HepG2 (cell line): ENCODE measurements at regions not wholly inside any gene's neighbourhood (a gene's known extent, or its start where the extent isn't known, plus 50 kb on each side); places are given as distances from the start of the nearest gene placed in this dataset.

Experiments
- ATAC-seq: fragments of 200-7000 bp; cut with Tn5 transposase; 3 replicates; pipeline ENCODE4 v1.9.1; 2020; ENCODE audit warnings: mild to moderate bottlenecking, moderate library complexity
- BruUV-seq: library from RNA; stranded (reverse); fragments of 400-500 nt; replicated peaks from 2 replicates; lab custom pipeline; 2021; lab: Mats Ljungman, UMichigan
- CTCF ChIA-PET: fragments of 300-600 bp; formaldehyde crosslinking; extraction: SDS; loops from one replicate; lab custom pipeline; 2021; ENCODE audit warnings: low total read pairs, inconsistent platforms, low intra/inter-chr PET ratio; lab: Yijun Ruan, JAX
- POLR2A ChIA-PET: fragments of 350-600 bp; sonication (Branson Sonifier 250); formaldehyde crosslinking; loops from one replicate; lab custom pipeline; 2020; ENCODE audit warnings: antibody characterized with exemption, inconsistent platforms; lab: Yijun Ruan, JAX
- DNase-seq: peaks from one replicate; pipeline ENCODE4 v3.0.0-alpha.2; 2015; ENCODE audit warnings: low spot score
- FAIRE-seq: peaks from 3 replicates; lab custom pipeline; 2011; peaks lifted over from hg19 to GRCh38; lab: Jason Lieb, UNC
- H2AFZ ChIP-seq: one replicate; pipeline ENCODE4 v1.6.1; 2011; ENCODE audit warnings: low read length, inconsistent platforms
- H3K27ac ChIP-seq: fragments of 300-600 bp; 3 replicates; pipeline ENCODE4 v1.8.0; 2011; ENCODE audit warnings: mixed run types, mild to moderate bottlenecking, mixed read lengths, low read length, inconsistent platforms; ENCODE audit not compliant: insufficient read depth; ENCODE audit errors: extremely low read length
- H3K27me3 ChIP-seq, 2 experiments: fragments of 200-600 bp in 1 of 2; 2 replicates in 1 of 2; 3 replicates in 1 of 2; pipeline versions ENCODE4 v1.6.0 to v1.8.0; 2011; ENCODE audit warnings: low read length in 2 of 2, mild to moderate bottlenecking in 2 of 2, moderate library complexity in 2 of 2, inconsistent platforms in 1 of 2; ENCODE audit not compliant: insufficient read depth in 2 of 2, control insufficient read depth in 1 of 2
- H3K36me3 ChIP-seq, 2 experiments: fragments of 200-600 bp in 1 of 2; replicated peaks in 1 of 2; 2 replicates in 1 of 2; 3 replicates in 1 of 2; pipeline versions ENCODE4 v1.5.1 to v1.8.0; 2011; ENCODE audit warnings: low read length in 2 of 2, inconsistent platforms in 1 of 2; ENCODE audit not compliant: insufficient read depth in 2 of 2, control insufficient read depth in 1 of 2
- H3K4me1 ChIP-seq: 2 replicates; pipeline ENCODE4 v1.5.1; 2012; ENCODE audit warnings: low read length, inconsistent platforms; ENCODE audit not compliant: insufficient read depth
- H3K4me2 ChIP-seq: 2 replicates; pipeline ENCODE4 v1.6.0; 2011; ENCODE audit warnings: low read depth, low read length, inconsistent platforms
- H3K4me3 ChIP-seq, 3 experiments: fragments of 200-600 bp in 1 of 3; sonication (generic), shearing (Covaris generic) in 1 of 3; replicated peaks in 1 of 3; 2 replicates each; pipeline ENCODE4 v1.5.1; 2011 to 2016; ENCODE audit warnings: low read length in 3 of 3, inconsistent platforms in 2 of 3, low read depth in 2 of 3, mild to moderate bottlenecking in 2 of 3, control low read depth in 1 of 3, mixed read lengths in 1 of 3; ENCODE audit not compliant: insufficient read depth in 1 of 3
- H3K79me2 ChIP-seq: one replicate; pipeline ENCODE4 v1.6.1; 2011; ENCODE audit warnings: low read length, inconsistent platforms; ENCODE audit not compliant: insufficient read depth
- H3K9ac ChIP-seq: 2 replicates; pipeline ENCODE4 v1.6.0; 2011; ENCODE audit warnings: mild to moderate bottlenecking, low read depth, low read length, inconsistent platforms; ENCODE audit not compliant: insufficient read depth
- H3K9me3 ChIP-seq: 2 replicates; pipeline ENCODE4 v1.5.1; 2012; ENCODE audit warnings: mild to moderate bottlenecking, low read length
- H4K20me1 ChIP-seq: 2 replicates; pipeline ENCODE4 v1.6.0; 2011; ENCODE audit warnings: inconsistent platforms, mild to moderate bottlenecking, low read length, moderate library complexity; ENCODE audit not compliant: insufficient read depth
- AKNA ChIP-seq: sonication (generic); formaldehyde crosslinking; IDR thresholded peaks from 2 replicates; pipeline ENCODE4 v1.4.0; 2020; ENCODE audit warnings: missing genetic modification reagents, borderline replicate concordance
- HMG20B ChIP-seq: conservative IDR thresholded peaks from 2 replicates; pipeline ENCODE4 v1.6.1; 2016; ENCODE audit warnings: missing genetic modification reagents, missing compliant biosample characterization
- KDM5A ChIP-seq: fragments of 200-600 bp; sonication (generic); IDR thresholded peaks from 2 replicates; pipeline ENCODE4 v1.7.0; 2018; ENCODE audit warnings: antibody characterized with exemption, mild to moderate bottlenecking, low read length, borderline replicate concordance
- KIAA2018 ChIP-seq: sonication (generic); formaldehyde crosslinking; IDR thresholded peaks from 2 replicates; pipeline ENCODE4 v1.5.0; 2020; ENCODE audit warnings: mild to moderate bottlenecking, missing genetic modification reagents, borderline replicate concordance
- PHF5A ChIP-seq: IDR thresholded peaks from one replicate; pipeline ENCODE4 v1.6.1; 2018; ENCODE audit warnings: low read depth, missing genetic modification reagents; ENCODE audit not compliant: unreplicated experiment
- PRPF4 ChIP-seq: fragments of 200-400 bp; formaldehyde crosslinking; IDR thresholded peaks from 2 replicates; pipeline ENCODE4 v1.6.1; 2016; ENCODE audit warnings: low read length, low read depth; ENCODE audit not compliant: poor library complexity, severe bottlenecking
- ZFP90 ChIP-seq: sonication (generic); formaldehyde crosslinking; IDR thresholded peaks from 2 replicates; pipeline ENCODE4 v1.8.0; 2022; ENCODE audit warnings: missing genetic modification reagents, mild to moderate bottlenecking, inconsistent platforms, borderline replicate concordance
- ZNF383 ChIP-seq: sonication (generic); formaldehyde crosslinking; IDR thresholded peaks from 2 replicates; pipeline ENCODE4 v1.4.0; 2020; ENCODE audit warnings: missing genetic modification reagents, mild to moderate bottlenecking, borderline replicate concordance
- ZNF484 ChIP-seq: sonication (generic); formaldehyde crosslinking; IDR thresholded peaks from 2 replicates; pipeline ENCODE4 v1.5.1; 2020; ENCODE audit warnings: mild to moderate bottlenecking, low read depth, missing genetic modification reagents, borderline replicate concordance
- WGBS: methylation state at CpG from one replicate; pipeline ENCODE4 v1.1.6; 2017; ENCODE audit warnings: low lambda C conversion rate; 5-methylcytosine and 5-hydroxymethylcytosine counted together
- in situ Hi-C: cut with HindIII; loops from 2 replicates; pipeline ENCODE4 v1.10.0; 2017; ENCODE audit warnings: low pct_unique_long_range_greater_than_20kb; ENCODE audit not compliant: extremely low pct_ligation_motif_present
- intact Hi-C: fragments of 100-400 bp; cut with micrococcal nuclease; formaldehyde crosslinking; loops from one replicate; pipeline ENCODE4 v1.10.0; 2022; ENCODE audit not compliant: unreplicated experiment

- CTCF ChIA-PET, result no interaction called here
- no peak overlapping the region for H3K27ac ChIP-seq
- POLR2A ChIA-PET, result no interaction called here
- BruUV-seq, result no TSS peak
- FAIRE-seq (no peak), ATAC-seq (no peak), DNase-seq (no peak)
- in situ Hi-C loops (no loop called here), intact Hi-C loops (no loop called here)
- H4K20me1 ChIP-seq, result no peaks in the 10 kb centered on the region
- no peak overlapping the region for H3K4me2 ChIP-seq
- H3K36me3 ChIP-seq, result no peaks in the 10 kb centered on the region
- H3K9me3 ChIP-seq, result no peaks in the 10 kb centered on the region
- H3K27me3 ChIP-seq, result no peaks in the 10 kb centered on the region
- no peak overlapping the region for H3K4me3 ChIP-seq
- H3K79me2 ChIP-seq, result no peaks in the 10 kb centered on the region
- H3K9ac ChIP-seq, result no peak overlapping the region
- H3K4me1 ChIP-seq, result no peaks in the 10 kb centered on the region
- no peak overlapping the region for H2AFZ ChIP-seq
- 16% methylated on average over 1 of the region's 1 CpG for WGBS
- TF ChIP-seq PRPF4 (no peak), KIAA2018 (CRISPR knock-in tag) (no peak), ZNF383 (CRISPR knock-in tag) (no peak), ZNF484 (CRISPR knock-in tag) (no peak), PHF5A (CRISPR knock-in tag) (no peak), AKNA (CRISPR knock-in tag) (no peak), KDM5A (no peak), HMG20B (CRISPR knock-in tag) (no peak), ZFP90 (CRISPR knock-in tag) (no peak)
Observed at GRCh38 chr5:156124708-156125107, 202.3 kb upstream of the SGCD start.
